Tibial nerve (tissue), 4 donors: ENCODE measurements at regions not wholly inside any gene's neighbourhood (a gene's known extent, or its start where the extent isn't known, plus 50 kb on each side); places are given as distances from the start of the nearest gene placed in this dataset.

Experiments
- EP300 ChIP-seq, 2 donors: sonication (generic); formaldehyde crosslinking; IDR thresholded peaks; one replicate each; pipeline ENCODE4 v1.6.1; 2017; ENCODE audit warnings: antibody characterized with exemption in 2 of 2, mild to moderate bottlenecking in 1 of 2
- POLR2A ChIP-seq, 2 donors: fragments of 450-650 bp; IDR thresholded peaks; one replicate each; pipeline ENCODE4 v1.6.1; 2017; ENCODE audit warnings: antibody characterized with exemption in 2 of 2, mild to moderate bottlenecking in 2 of 2, moderate library complexity in 2 of 2
- TF ChIP-seq, protein P1 (sequence below), 5 experiments: fragments of 200-600 bp in 3 of 5; fragments of 450-650 bp in 2 of 5; sonication (generic) in 3 of 5; IDR thresholded peaks; one replicate each; pipeline ENCODE4 v1.5.1; 2016 to 2019; ENCODE audit warnings: antibody characterized with exemption in 5 of 5, mild to moderate bottlenecking in 3 of 5, moderate library complexity in 2 of 5

DNA sequence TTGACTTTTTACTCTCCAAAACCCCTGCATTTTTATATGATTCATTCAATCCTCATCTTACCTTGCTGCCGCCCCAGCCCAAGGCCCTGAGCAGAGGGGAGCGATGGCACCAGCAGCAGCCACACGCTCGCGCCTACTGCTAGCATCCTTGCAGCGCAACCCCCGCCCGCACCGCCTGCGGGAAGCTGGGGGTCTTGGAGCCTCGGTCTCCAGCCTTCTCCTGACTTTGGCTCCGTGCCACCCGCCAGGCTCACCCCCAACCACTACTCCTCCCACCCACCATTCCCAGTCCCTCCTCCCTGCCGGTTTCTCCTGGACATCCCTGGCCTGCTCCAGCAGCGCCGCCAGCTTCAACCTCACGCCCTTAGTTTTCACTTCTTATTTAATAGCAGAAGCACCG, 76.6 kb downstream of the RPE65 start:
- TF ChIP-seq EP300 (IDR thresholded peaks at IDR 0.05), result no peak
- TF ChIP-seq, protein P1, sequence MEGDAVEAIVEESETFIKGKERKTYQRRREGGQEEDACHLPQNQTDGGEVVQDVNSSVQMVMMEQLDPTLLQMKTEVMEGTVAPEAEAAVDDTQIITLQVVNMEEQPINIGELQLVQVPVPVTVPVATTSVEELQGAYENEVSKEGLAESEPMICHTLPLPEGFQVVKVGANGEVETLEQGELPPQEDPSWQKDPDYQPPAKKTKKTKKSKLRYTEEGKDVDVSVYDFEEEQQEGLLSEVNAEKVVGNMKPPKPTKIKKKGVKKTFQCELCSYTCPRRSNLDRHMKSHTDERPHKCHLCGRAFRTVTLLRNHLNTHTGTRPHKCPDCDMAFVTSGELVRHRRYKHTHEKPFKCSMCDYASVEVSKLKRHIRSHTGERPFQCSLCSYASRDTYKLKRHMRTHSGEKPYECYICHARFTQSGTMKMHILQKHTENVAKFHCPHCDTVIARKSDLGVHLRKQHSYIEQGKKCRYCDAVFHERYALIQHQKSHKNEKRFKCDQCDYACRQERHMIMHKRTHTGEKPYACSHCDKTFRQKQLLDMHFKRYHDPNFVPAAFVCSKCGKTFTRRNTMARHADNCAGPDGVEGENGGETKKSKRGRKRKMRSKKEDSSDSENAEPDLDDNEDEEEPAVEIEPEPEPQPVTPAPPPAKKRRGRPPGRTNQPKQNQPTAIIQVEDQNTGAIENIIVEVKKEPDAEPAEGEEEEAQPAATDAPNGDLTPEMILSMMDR (IDR thresholded peaks at IDR 0.05), result no peak
- no peak for TF ChIP-seq POLR2A (IDR thresholded peaks at IDR 0.05)
